RWPE2 (cell line): ENCODE measurements at regions not wholly inside any gene's neighbourhood (a gene's known extent, or its start where the extent isn't known, plus 50 kb on each side); places are given as distances from the start of the nearest gene placed in this dataset.

Source experiments
- ATAC-seq: fragments of 200-7000 bp; cut with Tn5 transposase; 3 replicates; pipeline ENCODE4 v1.9.1; 2021; ENCODE audit warnings: low read depth
- DNase-seq: peaks from one replicate; pipeline ENCODE4 v3.0.0-alpha.2; 2020; ENCODE audit warnings: low spot score
- H3K27ac ChIP-seq: fragments of 450-650 bp; 2 replicates; pipeline ENCODE4 v1.5.1; 2017; ENCODE audit warnings: mild to moderate bottlenecking; ENCODE audit not compliant: poor library complexity, severe bottlenecking
- H3K27me3 ChIP-seq: fragments of 250-450 bp; sonication (Bioruptor Pico); 2 replicates; pipeline ENCODE4 v1.5.1; 2021; ENCODE audit warnings: mild to moderate bottlenecking, moderate library complexity; ENCODE audit not compliant: insufficient read depth, poor library complexity, severe bottlenecking
- H3K36me3 ChIP-seq: fragments of 250-450 bp; sonication (Bioruptor Pico); 2 replicates; pipeline ENCODE4 v1.5.1; 2020; ENCODE audit warnings: low read depth, mild to moderate bottlenecking, moderate library complexity
- H3K4me1 ChIP-seq: fragments of 250-450 bp; sonication (Bioruptor Pico); 2 replicates; pipeline ENCODE4 v1.5.1; 2021; ENCODE audit warnings: mild to moderate bottlenecking, moderate library complexity; ENCODE audit not compliant: insufficient read depth, poor library complexity, severe bottlenecking
- H3K4me3 ChIP-seq: fragments of 250-450 bp; sonication (Bioruptor Pico); 2 replicates; pipeline ENCODE4 v1.5.1; 2021; ENCODE audit warnings: mild to moderate bottlenecking, moderate library complexity; ENCODE audit not compliant: severe bottlenecking
- H3K9me3 ChIP-seq: fragments of 250-450 bp; sonication (Bioruptor Pico); 2 replicates; pipeline ENCODE4 v1.5.1; 2021; ENCODE audit warnings: mild to moderate bottlenecking, moderate library complexity; ENCODE audit not compliant: severe bottlenecking
- TF ChIP-seq, protein P1 (sequence below): fragments of 450-650 bp; IDR thresholded peaks from one replicate; pipeline ENCODE4 v1.5.1; 2017; ENCODE audit warnings: mild to moderate bottlenecking, moderate library complexity; ENCODE audit not compliant: poor library complexity, severe bottlenecking

DNA sequence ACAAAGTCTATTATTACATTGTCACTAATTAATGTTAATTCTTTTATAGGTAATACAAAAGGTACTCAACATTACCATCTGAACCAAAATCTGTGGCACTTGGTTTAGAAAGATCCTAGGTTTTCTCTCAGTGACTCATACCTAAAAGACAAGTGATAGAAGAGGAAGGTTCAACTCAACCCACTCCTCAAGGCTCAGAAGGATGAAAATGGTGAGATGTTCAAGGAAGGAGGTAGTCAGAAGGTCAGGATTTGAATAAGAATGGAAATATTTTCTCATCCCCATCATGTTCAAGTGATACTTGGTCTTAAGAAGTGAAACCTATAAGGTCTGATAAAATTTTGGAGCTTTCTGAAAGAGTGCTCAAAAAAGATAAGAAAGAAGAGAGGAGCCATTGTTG, 86.4 kb upstream of the FBXO11 start:
- ATAC-seq (no peak), DNase-seq (no peak)
- Histone ChIP-seq H3K27ac (no peak overlapping the region), H3K4me3 (no peak overlapping the region), H3K27me3 (no peaks in the 10 kb centered on the region), H3K4me1 (no peaks in the 10 kb centered on the region), H3K36me3 (no peaks in the 10 kb centered on the region), H3K9me3 (no peaks in the 10 kb centered on the region)
- TF ChIP-seq, protein P1, sequence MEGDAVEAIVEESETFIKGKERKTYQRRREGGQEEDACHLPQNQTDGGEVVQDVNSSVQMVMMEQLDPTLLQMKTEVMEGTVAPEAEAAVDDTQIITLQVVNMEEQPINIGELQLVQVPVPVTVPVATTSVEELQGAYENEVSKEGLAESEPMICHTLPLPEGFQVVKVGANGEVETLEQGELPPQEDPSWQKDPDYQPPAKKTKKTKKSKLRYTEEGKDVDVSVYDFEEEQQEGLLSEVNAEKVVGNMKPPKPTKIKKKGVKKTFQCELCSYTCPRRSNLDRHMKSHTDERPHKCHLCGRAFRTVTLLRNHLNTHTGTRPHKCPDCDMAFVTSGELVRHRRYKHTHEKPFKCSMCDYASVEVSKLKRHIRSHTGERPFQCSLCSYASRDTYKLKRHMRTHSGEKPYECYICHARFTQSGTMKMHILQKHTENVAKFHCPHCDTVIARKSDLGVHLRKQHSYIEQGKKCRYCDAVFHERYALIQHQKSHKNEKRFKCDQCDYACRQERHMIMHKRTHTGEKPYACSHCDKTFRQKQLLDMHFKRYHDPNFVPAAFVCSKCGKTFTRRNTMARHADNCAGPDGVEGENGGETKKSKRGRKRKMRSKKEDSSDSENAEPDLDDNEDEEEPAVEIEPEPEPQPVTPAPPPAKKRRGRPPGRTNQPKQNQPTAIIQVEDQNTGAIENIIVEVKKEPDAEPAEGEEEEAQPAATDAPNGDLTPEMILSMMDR = no peak

DNA sequence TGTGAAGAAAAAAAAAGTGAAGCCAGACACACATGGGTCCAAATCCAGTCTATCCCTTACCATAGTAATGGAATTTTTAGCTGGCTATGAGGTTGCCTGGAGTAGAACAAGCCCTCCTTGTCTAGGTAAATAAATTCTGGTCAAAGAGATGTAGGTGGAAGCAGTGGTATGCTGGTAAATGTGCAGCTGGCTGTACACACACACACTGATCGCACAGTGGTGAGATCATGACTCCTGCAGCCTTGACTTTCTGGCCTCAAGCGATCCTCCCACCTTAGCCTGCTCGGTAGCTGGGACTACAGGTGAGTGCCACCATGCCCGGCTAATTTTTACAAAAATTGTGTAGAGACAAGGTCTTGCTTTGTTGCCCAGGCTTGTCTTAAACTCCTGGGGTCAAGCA, 90.5 kb upstream of the FBXO11 start:
- Histone ChIP-seq H3K36me3 (no peaks in the 10 kb centered on the region; the same call in 1 of the 2 replicates), H3K27ac (no peak overlapping the region), H3K4me3 (no peak overlapping the region), H3K27me3 (peaks cover 3% of the 10 kb centered on the region), H3K4me1 (no peaks in the 10 kb centered on the region), H3K9me3 (no peaks in the 10 kb centered on the region)
- ATAC-seq (no peak), DNase-seq (no peak)
- TF ChIP-seq, protein P1 = no peak

DNA sequence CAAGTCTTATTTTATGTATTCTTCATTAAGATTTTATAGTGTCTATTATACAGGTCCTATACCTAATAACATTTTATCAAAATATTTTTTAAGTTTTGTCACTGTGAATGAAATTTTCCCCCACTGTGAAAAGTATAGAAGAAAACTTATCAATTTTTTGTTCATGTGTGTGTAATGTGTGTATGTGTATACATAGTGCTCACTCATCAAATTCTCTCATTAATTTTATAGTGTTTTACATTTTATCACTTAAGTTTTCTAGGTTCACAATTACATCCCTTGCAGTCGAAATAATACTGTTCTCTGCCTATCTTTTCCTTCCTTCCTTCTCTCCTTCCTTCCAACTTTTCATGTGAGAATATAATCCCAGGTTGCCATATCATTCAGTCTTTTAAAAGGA, 93.2 kb upstream of the FBXO11 start:
- Histone ChIP-seq H3K36me3 (no peaks in the 10 kb centered on the region; the same call in 1 of the 2 replicates), H3K9me3 (no peaks in the 10 kb centered on the region), H3K27ac (no peak overlapping the region), H3K27me3 (peaks cover 3% of the 10 kb centered on the region), H3K4me3 (no peak overlapping the region), H3K4me1 (no peaks in the 10 kb centered on the region)
- ATAC-seq (no peak), DNase-seq (no peak)
- TF ChIP-seq, protein P1 = no peak

DNA sequence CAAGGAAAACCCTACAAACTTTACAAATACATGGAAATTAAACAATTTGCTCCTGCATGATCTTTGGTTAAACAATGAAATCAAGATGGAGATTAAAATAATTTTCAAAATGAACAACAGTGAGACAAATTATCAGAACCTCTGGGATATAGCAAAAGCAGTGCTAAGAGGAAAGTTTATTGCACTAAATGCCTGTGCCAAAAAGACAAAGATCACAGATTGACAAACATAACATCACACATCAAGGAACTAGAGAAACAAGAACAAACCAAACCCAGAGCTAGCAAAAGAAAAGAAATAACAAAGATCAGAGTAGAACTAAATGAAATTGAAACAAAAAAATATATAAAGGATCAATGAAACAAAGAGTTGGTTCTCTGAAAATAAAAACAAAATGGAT, 95.2 kb upstream of the FBXO11 start:
- Histone ChIP-seq H3K27ac (no peak overlapping the region), H3K27me3 (peaks cover 3% of the 10 kb centered on the region), H3K9me3 (no peaks in the 10 kb centered on the region), H3K4me3 (no peak overlapping the region), H3K36me3 (no peaks in the 10 kb centered on the region; the same call in 1 of the 2 replicates), H3K4me1 (no peaks in the 10 kb centered on the region)
- DNase-seq = no peak
- TF ChIP-seq, protein P1 = no peak
- ATAC-seq = no peak

DNA sequence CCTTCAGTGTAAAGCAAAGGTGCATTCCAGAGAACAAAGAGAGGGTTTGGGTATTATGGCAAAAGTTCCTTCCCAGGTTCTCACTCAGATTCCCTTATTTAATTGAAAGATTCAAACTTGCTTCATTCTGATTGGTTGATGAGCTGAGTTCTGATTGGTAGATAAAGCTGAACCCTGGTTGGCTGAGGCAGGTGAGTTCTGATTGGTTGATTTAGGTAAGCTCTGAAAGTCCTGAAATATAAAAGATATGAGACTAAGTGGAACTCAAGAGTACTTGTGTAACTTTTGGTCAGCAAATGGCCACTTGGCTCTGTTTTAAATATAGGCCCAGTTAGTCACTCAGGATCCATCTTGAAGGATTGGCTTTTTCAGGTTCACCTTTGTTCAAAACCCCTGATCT, 99.8 kb upstream of the FBXO11 start:
- DNase-seq (no peak), ATAC-seq (no peak)
- H3K4me1 ChIP-seq = no peaks in the 10 kb centered on the region
- H3K9me3 ChIP-seq = no peaks in the 10 kb centered on the region
- no peaks in the 10 kb centered on the region for H3K36me3 ChIP-seq
- H3K4me3 ChIP-seq = no peak overlapping the region
- H3K27ac ChIP-seq = no peak overlapping the region
- TF ChIP-seq, protein P1 = no peak
- H3K27me3 ChIP-seq = no peaks in the 10 kb centered on the region
